GM12878 (cell line): ENCODE measurements at regions not wholly inside any gene's neighbourhood (a gene's known extent, or its start where the extent isn't known, plus 50 kb on each side); places are given as distances from the start of the nearest gene placed in this dataset.

Experiments used
- ATAC-seq: fragments of 200-7000 bp; cut with Tn5 transposase; 3 replicates; pipeline ENCODE4 v1.9.1; 2020; ENCODE audit warnings: mild to moderate bottlenecking, moderate library complexity
- BruUV-seq: library from RNA; stranded (reverse); fragments of 400-500 nt; replicated peaks from 2 replicates; lab custom pipeline; 2021; lab: Mats Ljungman, UMichigan
- CTCF ChIA-PET: fragments of 300-600 bp; sonication (Branson Sonifier 250); formaldehyde crosslinking; extraction: SDS; loops from one replicate; lab custom pipeline; 2021; ENCODE audit warnings: inconsistent platforms; lab: Yijun Ruan, JAX
- POLR2A ChIA-PET: fragments of 350-600 bp; formaldehyde crosslinking; extraction: SDS; loops from one replicate; lab custom pipeline; 2021; ENCODE audit warnings: inconsistent platforms; lab: Charles Lee
- RAD21 ChIA-PET: fragments of 300-600 bp; sonication (Branson Sonifier 250); formaldehyde crosslinking; loops from one replicate; lab custom pipeline; 2023; ENCODE audit warnings: antibody characterized with exemption; ENCODE audit not compliant: unreplicated experiment; lab: Charles Lee
- SMC1A ChIA-PET: fragments of 300-600 bp; sonication (Branson Sonifier 250); formaldehyde crosslinking; loops from one replicate; lab custom pipeline; 2023; ENCODE audit not compliant: unreplicated experiment, uncharacterized antibody; lab: Charles Lee
- DNase-seq: peaks from one replicate; pipeline ENCODE4 v3.0.0-alpha.2; 2011; ENCODE audit warnings: low read depth, low spot score
- FAIRE-seq: peaks from 3 replicates; lab custom pipeline; 2011; peaks lifted over from hg19 to GRCh38; lab: Jason Lieb, UNC
- H2AFZ ChIP-seq: 2 replicates; pipeline ENCODE4 v1.6.0; 2011; ENCODE audit warnings: low read depth, low read length, control low read depth; ENCODE audit not compliant: control insufficient read depth
- H3K27ac ChIP-seq: 2 replicates; pipeline ENCODE4 v1.5.1; 2011; ENCODE audit warnings: control low read depth; ENCODE audit not compliant: control insufficient read depth, insufficient read depth
- H3K27me3 ChIP-seq, 2 experiments: replicated peaks in 1 of 2; 2 replicates each; pipeline versions ENCODE4 v1.6.0 to v1.6.1; 2011; ENCODE audit warnings: low read length in 1 of 2; ENCODE audit not compliant: control insufficient read depth in 2 of 2, insufficient read depth in 2 of 2
- H3K36me3 ChIP-seq, 2 experiments: 2 replicates each; pipeline ENCODE4 v1.5.1; 2011; ENCODE audit warnings: low read length in 1 of 2; ENCODE audit not compliant: control insufficient read depth in 2 of 2, insufficient read depth in 2 of 2
- H3K4me1 ChIP-seq: 2 replicates; pipeline ENCODE4 v1.6.1; 2011; ENCODE audit warnings: mild to moderate bottlenecking, low read length, moderate library complexity, mixed read lengths; ENCODE audit not compliant: control insufficient read depth, insufficient read depth
- H3K4me2 ChIP-seq: 2 replicates; pipeline ENCODE4 v1.6.0; 2011; ENCODE audit warnings: control low read depth; ENCODE audit not compliant: control insufficient read depth, insufficient read depth
- H3K4me3 ChIP-seq: fragments of 200-600 bp; sonication (generic); 2 replicates; pipeline ENCODE4 v1.5.1; 2016
- H3K79me2 ChIP-seq: 2 replicates; pipeline ENCODE4 v1.6.0; 2011; ENCODE audit warnings: low read length; ENCODE audit not compliant: control insufficient read depth, insufficient read depth
- H3K9ac ChIP-seq: 2 replicates; pipeline ENCODE4 v1.8.0; 2011; ENCODE audit warnings: low read length, control low read depth, mixed read lengths; ENCODE audit not compliant: control insufficient read depth, insufficient read depth
- H3K9me3 ChIP-seq: replicated peaks from 3 replicates; pipeline ENCODE4 v1.5.1; 2011; ENCODE audit warnings: mild to moderate bottlenecking, low read length; ENCODE audit not compliant: control insufficient read depth, insufficient read depth
- H4K20me1 ChIP-seq: 2 replicates; pipeline ENCODE4 v1.6.0; 2011; ENCODE audit not compliant: control insufficient read depth, insufficient read depth
- HDGF ChIP-seq: fragments of 450-650 bp; IDR thresholded peaks from 2 replicates; pipeline ENCODE4 v1.6.1; 2016; ENCODE audit warnings: antibody characterized with exemption
- ZNF217 ChIP-seq: fragments of 450-650 bp; IDR thresholded peaks from 2 replicates; pipeline ENCODE4 v1.6.1; 2017; ENCODE audit warnings: antibody characterized with exemption, mild to moderate bottlenecking
- in situ Hi-C: fragments of 300-500 bp; cut with MboI; formaldehyde crosslinking; loops from 9 replicates; pipeline ENCODE4 v1.14.3; 2018; ENCODE audit warnings: mixed read lengths
- intact Hi-C: fragments of 100-400 bp; cut with micrococcal nuclease; formaldehyde crosslinking; loops from one replicate; pipeline ENCODE4 v1.14.2; 2022; ENCODE audit not compliant: unreplicated experiment
- TF ChIP-seq, protein P1 (sequence below): fragments of 450-650 bp; formaldehyde crosslinking; IDR thresholded peaks from 2 replicates; pipeline ENCODE4 v1.4.0; 2022; ENCODE audit warnings: mild to moderate bottlenecking, moderate library complexity
- TF ChIP-seq, protein P2 (sequence below): fragments of 450-650 bp; IDR thresholded peaks from 2 replicates; pipeline ENCODE4 v1.6.1; 2017; ENCODE audit warnings: low read depth, mild to moderate bottlenecking, moderate library complexity
- TF ChIP-seq, protein P3 (sequence below): fragments of 450-650 bp; IDR thresholded peaks from 2 replicates; pipeline ENCODE4 v1.6.1; 2017; ENCODE audit warnings: mild to moderate bottlenecking, moderate library complexity
- TF ChIP-seq, protein P4 (sequence below): IDR thresholded peaks from 2 replicates; pipeline ENCODE4 v1.6.1; 2012; ENCODE audit warnings: mild to moderate bottlenecking, low read depth, low read length
- TF ChIP-seq, protein P5 (sequence below): fragments of 450-650 bp; IDR thresholded peaks from 2 replicates; pipeline ENCODE4 v1.6.1; 2018; ENCODE audit warnings: mild to moderate bottlenecking, low read depth, moderate library complexity; ENCODE audit not compliant: partially characterized antibody

DNA sequence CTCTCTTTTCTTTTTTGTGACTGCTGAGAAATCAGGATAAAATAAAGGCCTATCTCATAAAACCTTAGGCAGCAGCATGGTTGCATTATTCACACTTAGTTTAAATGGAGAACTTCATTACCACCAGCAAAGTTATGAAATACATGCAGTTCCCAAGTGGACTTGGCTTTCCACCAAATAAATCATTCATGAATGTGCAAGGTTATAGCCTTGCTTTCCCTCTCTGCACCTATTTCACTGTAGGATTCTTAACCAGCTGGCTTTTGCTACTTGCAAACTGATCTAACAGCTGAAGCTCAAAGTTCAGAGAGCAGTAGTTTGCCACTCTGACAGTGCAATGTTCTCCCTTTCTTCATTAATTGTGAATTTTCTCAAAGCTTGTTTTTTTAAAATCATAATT, 140.1 kb upstream of the SMIM31 start:
- Histone ChIP-seq H3K27ac (no peak overlapping the region), H2AFZ (no peak overlapping the region), H3K9ac (no peak overlapping the region), H3K4me3 (no peak overlapping the region), H3K9me3 (no peaks in the 10 kb centered on the region), H3K36me3 (no peaks in the 10 kb centered on the region), H3K4me2 (no peak overlapping the region), H3K27me3 (no peaks in the 10 kb centered on the region), H3K79me2 (no peaks in the 10 kb centered on the region), H4K20me1 (no peaks in the 10 kb centered on the region), H3K4me1 (no peaks in the 10 kb centered on the region)
- intact Hi-C loops (no loop called here), in situ Hi-C loops (no loop called here)
- FAIRE-seq (no peak), DNase-seq (no peak), ATAC-seq (no peak)
- no TSS peak for BruUV-seq
- ChIA-PET CTCF (interaction anchor here (1.3 kb wide), 1 partner anchor 9 kb away, joined by 3 read pairs; no protein-coding TSS in a partner anchor), POLR2A (no interaction called here), SMC1A (interaction anchor here (0.6 to 1.2 kb wide), 2 partner anchors 16 to 1099 kb away, joined by 3 to 4 read pairs; no protein-coding TSS in a partner anchor), RAD21 (interaction anchor here (0.6 kb wide), 1 partner anchor 307 kb away, joined by 5 read pairs; no protein-coding TSS in a partner anchor)
- TF ChIP-seq, protein P1, sequence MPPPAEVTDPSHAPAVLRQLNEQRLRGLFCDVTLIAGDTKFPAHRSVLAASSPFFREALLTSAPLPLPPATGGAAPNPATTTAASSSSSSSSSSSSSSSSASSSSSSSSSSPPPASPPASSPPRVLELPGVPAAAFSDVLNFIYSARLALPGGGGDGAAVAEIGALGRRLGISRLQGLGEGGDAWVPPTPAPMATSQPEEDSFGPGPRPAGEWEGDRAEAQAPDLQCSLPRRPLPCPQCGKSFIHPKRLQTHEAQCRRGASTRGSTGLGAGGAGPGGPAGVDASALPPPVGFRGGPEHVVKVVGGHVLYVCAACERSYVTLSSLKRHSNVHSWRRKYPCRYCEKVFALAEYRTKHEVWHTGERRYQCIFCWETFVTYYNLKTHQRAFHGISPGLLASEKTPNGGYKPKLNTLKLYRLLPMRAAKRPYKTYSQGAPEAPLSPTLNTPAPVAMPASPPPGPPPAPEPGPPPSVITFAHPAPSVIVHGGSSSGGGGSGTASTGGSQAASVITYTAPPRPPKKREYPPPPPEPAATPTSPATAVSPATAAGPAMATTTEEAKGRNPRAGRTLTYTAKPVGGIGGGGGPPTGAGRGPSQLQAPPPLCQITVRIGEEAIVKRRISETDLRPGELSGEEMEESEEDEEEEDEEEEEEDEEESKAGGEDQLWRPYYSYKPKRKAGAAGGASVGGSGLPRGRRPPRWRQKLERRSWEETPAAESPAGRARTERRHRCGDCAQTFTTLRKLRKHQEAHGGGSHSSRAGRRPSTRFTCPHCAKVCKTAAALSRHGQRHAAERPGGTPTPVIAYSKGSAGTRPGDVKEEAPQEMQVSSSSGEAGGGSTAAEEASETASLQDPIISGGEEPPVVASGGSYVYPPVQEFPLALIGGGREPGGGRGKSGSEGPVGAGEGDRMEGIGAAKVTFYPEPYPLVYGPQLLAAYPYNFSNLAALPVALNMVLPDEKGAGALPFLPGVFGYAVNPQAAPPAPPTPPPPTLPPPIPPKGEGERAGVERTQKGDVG (CRISPR knock-in tag) = no peak
- TF ChIP-seq, protein P2, sequence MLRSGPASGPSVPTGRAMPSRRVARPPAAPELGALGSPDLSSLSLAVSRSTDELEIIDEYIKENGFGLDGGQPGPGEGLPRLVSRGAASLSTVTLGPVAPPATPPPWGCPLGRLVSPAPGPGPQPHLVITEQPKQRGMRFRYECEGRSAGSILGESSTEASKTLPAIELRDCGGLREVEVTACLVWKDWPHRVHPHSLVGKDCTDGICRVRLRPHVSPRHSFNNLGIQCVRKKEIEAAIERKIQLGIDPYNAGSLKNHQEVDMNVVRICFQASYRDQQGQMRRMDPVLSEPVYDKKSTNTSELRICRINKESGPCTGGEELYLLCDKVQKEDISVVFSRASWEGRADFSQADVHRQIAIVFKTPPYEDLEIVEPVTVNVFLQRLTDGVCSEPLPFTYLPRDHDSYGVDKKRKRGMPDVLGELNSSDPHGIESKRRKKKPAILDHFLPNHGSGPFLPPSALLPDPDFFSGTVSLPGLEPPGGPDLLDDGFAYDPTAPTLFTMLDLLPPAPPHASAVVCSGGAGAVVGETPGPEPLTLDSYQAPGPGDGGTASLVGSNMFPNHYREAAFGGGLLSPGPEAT = no peak
- TF ChIP-seq, protein P3, sequence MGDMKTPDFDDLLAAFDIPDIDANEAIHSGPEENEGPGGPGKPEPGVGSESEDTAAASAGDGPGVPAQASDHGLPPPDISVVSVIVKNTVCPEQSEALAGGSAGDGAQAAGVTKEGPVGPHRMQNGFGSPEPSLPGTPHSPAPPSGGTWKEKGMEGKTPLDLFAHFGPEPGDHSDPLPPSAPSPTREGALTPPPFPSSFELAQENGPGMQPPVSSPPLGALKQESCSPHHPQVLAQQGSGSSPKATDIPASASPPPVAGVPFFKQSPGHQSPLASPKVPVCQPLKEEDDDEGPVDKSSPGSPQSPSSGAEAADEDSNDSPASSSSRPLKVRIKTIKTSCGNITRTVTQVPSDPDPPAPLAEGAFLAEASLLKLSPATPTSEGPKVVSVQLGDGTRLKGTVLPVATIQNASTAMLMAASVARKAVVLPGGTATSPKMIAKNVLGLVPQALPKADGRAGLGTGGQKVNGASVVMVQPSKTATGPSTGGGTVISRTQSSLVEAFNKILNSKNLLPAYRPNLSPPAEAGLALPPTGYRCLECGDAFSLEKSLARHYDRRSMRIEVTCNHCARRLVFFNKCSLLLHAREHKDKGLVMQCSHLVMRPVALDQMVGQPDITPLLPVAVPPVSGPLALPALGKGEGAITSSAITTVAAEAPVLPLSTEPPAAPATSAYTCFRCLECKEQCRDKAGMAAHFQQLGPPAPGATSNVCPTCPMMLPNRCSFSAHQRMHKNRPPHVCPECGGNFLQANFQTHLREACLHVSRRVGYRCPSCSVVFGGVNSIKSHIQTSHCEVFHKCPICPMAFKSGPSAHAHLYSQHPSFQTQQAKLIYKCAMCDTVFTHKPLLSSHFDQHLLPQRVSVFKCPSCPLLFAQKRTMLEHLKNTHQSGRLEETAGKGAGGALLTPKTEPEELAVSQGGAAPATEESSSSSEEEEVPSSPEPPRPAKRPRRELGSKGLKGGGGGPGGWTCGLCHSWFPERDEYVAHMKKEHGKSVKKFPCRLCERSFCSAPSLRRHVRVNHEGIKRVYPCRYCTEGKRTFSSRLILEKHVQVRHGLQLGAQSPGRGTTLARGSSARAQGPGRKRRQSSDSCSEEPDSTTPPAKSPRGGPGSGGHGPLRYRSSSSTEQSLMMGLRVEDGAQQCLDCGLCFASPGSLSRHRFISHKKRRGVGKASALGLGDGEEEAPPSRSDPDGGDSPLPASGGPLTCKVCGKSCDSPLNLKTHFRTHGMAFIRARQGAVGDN = no peak
- TF ChIP-seq HDGF (no peak), ZNF217 (no peak)
- TF ChIP-seq, protein P4, sequence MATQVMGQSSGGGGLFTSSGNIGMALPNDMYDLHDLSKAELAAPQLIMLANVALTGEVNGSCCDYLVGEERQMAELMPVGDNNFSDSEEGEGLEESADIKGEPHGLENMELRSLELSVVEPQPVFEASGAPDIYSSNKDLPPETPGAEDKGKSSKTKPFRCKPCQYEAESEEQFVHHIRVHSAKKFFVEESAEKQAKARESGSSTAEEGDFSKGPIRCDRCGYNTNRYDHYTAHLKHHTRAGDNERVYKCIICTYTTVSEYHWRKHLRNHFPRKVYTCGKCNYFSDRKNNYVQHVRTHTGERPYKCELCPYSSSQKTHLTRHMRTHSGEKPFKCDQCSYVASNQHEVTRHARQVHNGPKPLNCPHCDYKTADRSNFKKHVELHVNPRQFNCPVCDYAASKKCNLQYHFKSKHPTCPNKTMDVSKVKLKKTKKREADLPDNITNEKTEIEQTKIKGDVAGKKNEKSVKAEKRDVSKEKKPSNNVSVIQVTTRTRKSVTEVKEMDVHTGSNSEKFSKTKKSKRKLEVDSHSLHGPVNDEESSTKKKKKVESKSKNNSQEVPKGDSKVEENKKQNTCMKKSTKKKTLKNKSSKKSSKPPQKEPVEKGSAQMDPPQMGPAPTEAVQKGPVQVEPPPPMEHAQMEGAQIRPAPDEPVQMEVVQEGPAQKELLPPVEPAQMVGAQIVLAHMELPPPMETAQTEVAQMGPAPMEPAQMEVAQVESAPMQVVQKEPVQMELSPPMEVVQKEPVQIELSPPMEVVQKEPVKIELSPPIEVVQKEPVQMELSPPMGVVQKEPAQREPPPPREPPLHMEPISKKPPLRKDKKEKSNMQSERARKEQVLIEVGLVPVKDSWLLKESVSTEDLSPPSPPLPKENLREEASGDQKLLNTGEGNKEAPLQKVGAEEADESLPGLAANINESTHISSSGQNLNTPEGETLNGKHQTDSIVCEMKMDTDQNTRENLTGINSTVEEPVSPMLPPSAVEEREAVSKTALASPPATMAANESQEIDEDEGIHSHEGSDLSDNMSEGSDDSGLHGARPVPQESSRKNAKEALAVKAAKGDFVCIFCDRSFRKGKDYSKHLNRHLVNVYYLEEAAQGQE = no peak
- TF ChIP-seq, protein P5, sequence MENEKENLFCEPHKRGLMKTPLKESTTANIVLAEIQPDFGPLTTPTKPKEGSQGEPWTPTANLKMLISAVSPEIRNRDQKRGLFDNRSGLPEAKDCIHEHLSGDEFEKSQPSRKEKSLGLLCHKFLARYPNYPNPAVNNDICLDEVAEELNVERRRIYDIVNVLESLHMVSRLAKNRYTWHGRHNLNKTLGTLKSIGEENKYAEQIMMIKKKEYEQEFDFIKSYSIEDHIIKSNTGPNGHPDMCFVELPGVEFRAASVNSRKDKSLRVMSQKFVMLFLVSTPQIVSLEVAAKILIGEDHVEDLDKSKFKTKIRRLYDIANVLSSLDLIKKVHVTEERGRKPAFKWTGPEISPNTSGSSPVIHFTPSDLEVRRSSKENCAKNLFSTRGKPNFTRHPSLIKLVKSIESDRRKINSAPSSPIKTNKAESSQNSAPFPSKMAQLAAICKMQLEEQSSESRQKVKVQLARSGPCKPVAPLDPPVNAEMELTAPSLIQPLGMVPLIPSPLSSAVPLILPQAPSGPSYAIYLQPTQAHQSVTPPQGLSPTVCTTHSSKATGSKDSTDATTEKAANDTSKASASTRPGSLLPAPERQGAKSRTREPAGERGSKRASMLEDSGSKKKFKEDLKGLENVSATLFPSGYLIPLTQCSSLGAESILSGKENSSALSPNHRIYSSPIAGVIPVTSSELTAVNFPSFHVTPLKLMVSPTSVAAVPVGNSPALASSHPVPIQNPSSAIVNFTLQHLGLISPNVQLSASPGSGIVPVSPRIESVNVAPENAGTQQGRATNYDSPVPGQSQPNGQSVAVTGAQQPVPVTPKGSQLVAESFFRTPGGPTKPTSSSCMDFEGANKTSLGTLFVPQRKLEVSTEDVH = no peak
